NK-92 treated with Interleukin-12 subunit alpha and Interleukin-12 subunit beta, amount 100 ng/mL, for 24 hours (cell line): ENCODE measurements at regions not wholly inside any gene's neighbourhood (a gene's known extent, or its start where the extent isn't known, plus 50 kb on each side); places are given as distances from the start of the nearest gene placed in this dataset.
"Not testable (repeated sequence)": the region's sequence is repeated elsewhere in the genome, so short reads cannot be mapped to it uniquely, and the experiment has no call there.

ENCODE experiments used
- DNase-seq: peaks from one replicate; lab custom pipeline; 2025; lab: John Stamatoyannopoulos, UW

DNA sequence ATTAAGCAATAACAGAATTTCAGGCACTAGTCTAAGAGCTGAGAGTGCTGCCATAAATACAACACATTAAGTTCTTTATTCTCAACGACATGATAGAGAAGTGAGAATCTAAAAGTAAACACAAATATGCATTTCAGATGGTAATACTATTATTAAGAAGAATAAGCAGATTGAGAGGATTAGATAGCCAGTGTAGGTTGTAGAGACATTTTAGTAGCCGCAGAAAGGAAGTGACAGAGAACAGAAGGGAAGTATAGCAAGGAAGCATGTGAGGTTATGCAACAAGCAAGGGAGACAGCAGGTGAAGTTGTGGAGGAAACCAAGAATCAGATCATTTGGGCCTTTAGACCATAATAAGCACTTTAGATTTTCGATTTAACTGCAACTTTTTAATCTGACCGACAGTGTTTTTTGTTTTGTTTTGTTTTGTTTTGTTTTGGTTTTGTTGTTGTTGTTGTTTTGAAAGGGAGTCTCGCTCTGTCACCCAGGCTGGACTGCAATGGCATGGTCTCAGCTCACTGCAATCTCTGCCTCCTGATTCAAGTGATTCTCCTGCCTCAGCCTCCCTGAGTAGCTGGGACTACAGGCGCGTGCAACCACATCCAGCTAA is 737.0 kb upstream of the ADGRB3 start:
- DNase-seq = no peak

DNA sequence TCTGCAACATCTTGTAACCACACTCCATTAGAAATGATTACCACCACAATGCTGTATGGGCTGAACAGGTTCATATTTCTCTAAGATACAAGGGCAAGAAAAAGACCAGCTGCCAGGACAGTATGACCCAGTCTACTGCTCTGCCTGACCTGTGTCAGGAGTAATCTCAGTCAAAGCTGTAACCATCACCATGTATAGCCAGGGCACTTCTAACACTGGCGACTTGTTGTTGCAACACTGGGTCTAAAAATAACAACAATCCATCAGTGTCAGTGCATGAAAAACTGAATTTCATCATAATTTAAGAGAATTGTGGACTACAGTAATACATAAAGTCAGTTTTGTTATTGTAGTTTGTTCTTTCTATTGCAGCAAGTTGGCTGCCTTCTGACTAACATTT is 738.6 kb upstream of the ADGRB3 start:
- DNase-seq = no peak

DNA sequence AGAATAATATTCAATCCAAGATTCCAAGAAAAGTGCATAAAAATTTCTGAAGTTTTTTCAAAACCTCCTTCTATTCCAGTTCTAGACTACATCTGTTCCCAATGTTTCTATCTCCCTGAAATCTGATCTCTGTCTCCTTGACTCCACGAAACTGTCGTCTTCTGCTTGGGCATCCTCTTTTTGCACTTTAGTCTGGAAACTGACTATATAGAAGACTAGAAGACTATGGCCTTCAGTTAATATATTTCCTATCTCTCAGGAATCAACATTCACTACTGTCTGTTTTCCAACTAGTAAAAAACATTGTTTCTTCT is 745.4 kb upstream of the ADGRB3 start:
- DNase-seq = no peak

DNA sequence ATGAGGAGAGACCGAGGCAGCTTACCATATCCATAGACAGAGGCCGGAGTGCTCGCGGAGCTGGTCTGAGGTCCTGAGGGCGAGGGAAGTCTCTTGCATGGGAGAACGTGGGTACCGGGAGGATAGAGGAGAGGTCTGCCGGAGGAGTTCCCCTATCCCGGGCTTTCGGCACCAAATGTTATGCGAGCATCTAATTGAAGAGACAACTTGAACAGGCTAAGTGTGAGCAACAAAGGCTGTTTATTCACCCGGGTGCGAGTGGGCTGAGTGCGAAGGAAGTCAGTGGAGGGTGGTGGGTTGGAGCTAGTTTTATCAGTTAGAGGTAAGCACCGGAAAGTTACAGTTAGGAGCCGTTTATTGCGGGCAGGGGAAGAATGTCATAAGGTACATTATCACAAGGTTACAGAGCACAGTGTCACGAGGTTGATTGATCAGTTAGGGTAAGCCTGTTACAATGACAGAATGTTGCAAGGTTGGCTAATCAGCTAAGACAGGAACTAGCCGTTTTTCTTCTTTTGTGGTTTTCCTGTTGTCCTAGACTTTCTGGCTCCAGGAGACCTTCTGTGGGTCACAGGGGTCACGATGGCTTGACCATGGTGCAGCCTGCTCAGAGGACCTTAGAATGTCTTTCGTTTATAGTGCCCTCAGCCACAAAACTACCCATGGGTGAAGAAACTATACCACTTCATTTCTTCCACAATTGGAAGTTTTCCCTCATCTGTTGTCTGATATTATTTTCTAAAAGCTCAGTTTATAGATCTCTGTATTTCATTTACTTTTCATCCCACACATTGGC is 746.0 kb upstream of the ADGRB3 start:
- DNase-seq = no peak

DNA sequence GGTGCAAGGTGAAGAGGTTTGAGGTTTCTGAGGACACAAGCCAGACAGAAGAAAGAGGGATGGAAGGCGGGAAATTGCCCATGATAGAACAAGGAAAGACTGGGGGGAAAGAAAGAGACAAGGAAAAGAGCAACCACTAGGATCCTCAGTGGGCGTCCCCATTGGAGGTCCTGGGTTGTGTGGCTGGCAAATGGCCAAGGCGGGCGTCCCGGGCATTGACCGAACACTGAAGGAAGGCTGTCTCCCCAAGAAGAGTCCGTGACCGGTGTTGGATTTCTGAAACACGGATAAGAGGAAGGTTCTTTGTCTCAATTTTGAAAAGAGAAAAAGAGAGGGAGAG is 746.6 kb upstream of the ADGRB3 start:
- no peak for DNase-seq

DNA sequence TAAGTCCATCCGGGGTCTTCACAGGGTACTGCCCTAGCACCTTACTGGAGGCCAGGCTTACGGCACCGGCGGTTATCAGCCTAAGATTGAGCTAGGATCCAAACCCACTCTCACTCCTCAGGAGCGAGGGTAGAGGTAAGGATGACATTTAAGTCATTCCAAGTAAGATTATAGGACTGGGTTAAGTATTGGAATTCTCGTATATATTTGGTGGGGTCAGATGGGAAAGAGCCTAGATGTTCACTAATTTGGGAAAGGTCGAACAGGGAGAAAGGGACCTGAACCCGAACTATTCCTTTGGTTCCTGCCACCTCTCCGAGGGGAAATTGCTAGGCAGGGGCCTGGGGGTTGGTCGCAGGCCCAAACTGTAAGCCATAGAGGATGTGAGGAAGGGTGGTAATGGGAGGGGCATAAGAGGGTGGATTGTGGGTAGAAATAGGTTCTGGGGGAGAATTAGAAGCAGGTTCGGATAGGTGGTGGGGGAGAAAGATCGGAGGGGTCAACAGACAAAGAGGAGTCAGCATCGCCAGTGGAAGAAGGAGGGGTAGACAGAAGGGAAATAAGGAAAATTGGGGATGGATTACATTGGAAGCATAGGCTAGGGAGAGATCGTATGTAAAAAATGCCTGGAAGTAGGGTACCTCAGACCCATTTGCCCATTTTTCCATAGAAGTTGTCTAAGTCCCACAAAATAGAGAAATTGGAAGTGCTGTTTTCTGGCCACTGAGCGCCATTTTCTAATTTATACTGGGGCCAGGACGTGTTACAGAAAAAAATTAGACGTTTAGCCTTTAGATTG is 747.1 kb upstream of the ADGRB3 start:
- DNase-seq = no peak

DNA sequence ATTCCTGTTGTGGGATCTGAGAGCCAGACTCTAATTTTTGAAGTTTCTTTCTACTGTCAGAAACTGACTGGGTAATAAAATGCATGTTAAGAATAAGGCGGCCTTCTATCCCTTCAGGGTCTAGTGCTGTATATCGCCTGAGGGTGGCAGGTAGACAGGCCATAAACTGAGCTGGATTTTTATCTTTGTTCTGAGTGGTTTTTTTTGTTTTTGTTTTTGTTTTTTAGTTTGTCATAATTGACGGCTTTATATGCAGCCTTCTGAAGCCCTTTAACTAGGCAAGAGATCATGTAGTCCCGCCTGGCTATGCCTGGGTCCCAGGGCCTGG is 747.7 kb upstream of the ADGRB3 start:
- no peak for DNase-seq

DNA sequence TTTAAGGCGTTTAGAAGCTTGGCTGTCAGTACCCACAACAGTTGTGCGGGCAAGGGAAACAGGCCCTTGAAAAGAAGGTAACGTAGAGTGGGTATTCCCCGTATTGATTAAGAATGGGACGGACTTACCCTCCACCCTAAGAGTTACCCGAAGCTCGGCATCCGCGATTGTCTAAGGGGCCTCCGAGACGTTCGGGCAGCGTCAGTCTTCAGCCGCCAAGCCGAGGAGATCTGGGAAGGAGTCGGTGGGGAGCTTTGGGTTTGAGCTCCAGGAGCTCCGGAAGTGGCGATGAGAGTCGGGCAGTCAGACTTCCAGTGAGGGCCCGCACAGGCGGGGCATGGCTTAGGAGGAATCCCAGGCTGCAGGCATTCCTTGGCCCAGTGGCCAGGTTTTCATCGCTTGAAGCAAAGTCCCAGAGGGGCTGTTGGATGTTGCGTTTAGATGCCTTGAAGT is 748.2 kb upstream of the ADGRB3 start:
- no peak for DNase-seq

DNA sequence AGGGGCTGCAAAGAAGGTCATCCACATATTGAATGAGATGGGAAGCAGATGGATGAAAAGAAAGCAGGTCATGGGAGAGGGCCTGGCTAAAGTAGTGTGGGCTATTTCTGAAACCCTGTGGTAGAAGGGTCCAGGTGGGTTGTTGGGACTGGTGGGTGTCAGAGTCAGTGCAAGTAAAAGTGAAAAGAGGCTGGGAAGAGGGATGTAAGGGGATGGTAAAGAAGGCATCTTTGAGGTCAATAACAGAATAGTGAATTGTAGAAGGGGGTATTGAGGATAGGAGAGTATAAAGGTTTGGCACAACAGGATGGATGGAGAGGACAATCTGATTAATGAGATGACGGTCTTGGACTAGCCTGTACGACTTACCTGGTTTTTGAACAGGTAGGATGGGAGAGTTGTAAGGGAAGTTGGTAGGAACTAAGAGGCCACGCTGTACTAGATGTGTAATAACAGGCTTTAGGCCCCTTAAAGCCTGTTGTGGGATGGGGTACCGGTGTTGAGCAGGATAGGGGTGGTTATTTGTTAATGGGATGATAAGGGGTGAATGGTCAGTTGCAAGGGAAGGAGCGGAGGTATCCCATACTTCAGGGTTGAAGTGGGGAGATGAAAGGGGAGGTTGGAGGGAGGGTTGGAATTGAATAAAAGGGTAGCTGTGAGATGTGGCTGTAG is 748.9 kb upstream of the ADGRB3 start:
- no peak for DNase-seq

DNA sequence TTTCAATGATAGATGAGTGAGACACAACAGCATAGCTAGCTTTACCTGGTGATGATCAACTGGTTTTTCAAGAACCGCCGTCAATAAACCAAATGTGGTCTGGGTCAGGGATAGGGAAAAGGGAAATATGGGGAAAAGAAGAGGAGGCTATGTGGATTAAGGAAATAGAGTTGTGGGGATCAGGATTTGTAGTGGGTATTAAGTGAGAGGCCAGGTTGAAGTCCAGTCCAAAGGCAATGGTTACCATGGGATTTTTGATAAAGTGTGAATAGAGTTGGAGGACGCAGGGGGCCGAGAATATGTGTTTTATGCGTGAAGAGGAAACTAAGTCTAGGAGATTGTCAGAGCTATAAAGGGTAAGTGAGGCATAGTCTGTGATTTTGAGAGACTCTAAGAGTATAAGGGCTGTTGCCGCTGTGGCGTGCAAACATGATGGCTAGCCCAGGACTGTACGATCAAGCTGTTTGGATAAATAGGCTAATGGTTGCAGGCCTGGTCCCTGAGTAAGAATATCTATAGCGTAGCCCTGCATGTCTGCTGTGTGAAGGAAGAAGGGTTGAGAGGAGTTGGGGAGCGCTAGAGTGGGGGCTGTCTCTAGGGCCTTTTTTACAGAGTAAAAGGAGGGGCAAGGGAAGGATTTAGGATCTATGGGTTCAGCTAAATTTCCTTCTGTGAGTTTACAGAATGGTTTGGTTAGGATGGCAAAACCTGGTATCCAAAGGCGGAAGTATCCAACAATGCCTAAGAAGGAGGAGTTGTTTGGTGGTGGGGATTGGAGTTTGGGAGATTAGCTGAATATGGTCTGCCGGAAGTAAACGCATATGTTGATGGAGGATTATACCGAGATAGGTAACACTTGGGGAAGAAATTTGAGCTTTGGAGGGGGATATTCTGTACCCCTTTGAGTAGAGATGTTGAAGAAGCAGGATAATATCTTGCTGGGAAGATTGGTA is 749.7 kb upstream of the ADGRB3 start:
- DNase-seq = no peak

DNA sequence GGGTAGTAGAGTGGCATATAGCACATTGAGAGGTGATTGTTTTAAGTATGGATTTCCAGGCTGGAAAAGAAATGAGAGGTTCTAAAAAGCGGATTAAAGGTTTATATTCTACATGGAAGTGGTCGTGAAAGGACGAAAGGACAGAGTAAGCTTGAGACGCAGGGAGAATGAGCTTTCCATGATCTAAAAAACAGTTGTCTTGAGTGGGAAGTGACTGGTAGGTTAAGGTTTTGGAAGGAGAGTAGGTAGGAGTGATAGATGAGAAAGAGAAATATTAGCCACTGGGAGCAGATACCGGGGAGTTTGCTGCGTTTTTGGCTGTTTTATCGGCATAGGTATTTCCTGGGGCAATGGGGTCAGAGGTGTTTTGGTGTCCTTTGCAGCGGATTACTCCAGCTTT is 750.6 kb upstream of the ADGRB3 start:
- DNase-seq = no peak

DNA sequence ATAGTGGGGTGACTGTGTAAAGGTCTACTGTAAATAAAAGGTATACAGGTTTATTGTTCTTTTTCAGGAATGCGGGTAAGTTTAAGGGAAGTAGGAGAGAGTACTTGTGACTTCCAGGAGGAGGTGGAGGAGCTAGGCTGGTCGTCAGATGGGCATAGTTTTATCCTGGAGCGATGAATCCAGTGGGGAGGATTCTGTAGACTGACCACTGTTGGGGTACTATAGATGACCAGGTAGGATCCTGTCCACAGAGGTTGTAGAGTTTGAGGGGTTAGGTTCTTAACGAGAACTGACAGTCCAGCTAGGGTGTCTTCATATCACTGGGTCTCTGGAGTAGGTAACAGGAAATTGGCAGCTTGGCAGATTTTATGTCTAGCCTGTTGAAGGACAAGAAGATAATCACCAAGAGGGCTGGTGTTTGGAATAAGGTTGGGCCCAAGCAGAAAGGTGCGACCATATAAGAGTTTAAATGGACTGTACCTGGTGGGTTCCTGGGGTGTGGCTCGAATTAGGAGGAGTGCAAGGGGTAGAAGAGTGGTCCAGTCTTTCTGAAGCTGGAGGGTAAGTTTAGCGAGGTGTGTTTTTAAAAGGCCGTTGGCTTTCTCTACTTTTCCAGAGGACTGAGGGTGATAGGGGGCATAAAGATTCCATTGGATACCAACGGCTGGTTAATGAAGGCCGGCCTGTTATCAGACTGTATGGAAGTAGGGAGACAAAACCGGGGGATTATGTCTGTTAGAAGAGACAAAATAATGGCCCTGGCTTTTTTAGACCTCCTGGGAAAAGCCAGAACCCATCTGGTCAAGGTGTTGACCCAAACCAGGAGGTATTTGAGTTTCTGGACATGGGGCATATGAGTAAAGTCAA is 751.3 kb upstream of the ADGRB3 start:
- no peak for DNase-seq

DNA sequence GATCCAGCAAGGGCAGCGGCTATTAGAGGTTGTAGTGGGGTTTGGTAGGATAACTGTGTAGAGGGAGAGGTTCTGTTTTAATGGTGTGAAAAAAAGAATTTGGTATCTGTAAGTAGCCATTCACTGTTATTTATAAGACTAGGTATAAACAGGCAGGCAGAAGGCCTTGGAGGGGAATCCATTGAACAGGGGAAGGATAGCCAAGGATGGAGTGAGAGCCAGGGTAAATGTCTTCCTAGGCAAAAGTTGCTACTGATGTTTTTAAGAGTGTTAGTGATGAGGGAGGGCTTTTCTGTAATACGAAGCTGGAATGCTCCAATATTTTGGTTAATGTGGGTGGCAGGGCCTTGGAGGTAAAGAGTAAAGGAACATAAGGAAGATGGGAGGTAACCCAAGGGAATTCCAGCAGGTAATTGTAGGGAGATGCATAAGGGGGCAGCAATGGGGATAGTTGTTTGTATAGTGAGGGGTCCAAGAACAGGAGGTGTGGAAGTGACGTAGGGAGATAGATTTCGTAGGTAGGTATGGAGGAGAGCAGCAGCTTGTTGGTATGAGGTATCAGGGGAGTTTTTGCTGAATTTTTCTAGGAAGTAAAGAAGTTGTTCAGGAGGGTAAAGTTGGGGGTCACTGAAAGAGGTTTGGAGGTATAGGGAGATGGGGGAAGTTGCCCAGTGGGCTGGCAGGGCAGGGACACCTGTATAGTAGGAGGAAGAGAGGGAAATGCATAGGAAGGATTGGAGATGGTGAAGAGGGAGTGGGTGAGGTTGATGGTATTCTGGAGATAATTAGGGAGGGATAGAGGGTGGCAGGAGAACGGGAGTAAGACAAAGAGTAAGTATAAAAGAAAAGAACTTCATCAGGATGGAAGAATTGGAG is 752.4 kb upstream of the ADGRB3 start:
- no peak for DNase-seq

DNA sequence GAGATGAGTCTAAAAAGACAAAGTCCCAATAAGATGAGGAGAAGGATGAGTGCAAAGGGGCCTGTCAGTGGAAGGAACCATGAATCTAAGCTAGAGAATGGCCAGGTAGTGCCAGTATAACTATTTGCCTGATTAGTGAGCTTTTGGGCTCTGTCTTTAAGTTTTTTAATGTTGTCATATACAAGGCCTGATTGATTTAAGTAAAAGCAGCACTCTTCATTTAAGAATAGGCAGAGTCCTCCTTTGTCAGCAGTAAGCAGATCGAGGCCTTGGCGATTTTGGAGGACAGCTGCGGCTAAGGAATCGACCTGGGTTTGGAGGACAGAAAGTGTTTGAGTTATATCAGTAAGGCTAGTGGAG is 753.4 kb upstream of the ADGRB3 start:
- no peak for DNase-seq

DNA sequence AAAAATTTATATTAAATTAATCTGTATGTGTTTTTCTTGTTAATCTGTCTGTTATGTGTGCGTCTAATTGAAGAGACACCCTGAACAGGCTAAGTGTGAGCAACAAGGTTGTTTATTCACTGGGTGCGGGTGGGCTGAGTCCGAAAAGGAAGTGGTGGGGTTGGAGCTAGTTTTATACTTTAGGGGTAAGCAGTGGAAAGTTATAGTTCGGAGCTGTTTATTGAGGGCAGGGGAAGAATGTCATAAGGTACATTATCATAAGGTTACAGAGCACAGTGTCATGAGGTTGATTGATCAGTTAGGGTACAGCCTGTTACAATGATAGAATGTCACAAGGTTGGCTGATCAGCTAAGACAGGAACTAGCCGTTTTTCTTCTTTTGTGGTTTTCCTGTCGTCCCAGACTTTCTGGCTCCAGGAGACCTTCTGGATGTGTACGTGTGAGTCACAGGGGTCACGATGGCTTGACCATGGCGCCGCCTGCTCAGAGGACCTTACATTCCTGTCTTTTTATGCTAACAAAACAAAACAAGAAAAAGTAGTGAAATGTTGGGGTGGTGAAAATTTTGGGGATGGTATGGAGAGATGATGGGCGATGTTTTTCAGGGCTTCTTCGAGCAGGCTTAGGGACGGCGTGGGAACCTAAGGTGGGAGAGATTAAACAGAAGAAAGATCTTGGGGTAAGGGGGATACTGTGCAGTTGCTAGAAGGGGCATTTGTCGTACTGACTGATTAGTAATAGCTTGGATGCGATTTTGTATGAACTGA is 754.0 kb upstream of the ADGRB3 start:
- DNase-seq = no peak

DNA sequence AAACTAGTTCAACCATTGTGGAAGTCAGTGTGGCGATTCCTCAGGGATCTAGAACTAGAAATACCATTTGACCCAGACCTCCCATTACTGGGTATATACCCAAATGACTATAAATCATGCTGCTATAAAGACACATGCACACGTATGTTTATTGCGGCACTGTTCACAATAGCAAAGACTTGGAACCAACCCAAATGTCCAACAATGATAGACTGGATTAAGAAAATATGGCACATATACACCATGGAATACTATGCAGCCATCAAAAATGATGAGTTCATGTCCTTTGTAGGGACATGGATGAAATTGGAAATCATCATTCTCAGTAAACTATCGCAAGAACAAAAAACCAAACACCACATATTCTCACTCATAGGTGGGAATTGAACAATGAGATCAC is 754.7 kb upstream of the ADGRB3 start:
- DNase-seq = not testable (repeated sequence)

DNA sequence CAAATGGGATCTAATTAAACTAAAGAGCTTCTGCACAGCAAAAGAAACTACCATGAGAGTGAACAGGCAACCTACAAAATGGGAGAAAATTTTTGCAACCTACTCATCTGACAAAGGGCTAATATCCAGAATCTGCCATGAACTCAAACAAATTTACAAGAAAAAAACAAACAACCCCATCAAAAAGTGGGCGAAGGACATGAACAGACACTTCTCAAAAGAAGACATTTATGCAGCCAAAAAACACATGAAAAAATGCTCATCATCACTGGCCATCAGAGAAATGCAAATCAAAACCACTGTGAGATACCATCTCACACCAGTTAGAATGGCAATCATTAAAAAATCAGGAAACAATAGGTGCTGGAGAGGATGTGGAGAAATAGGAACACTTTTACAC is 755.2 kb upstream of the ADGRB3 start:
- DNase-seq = not testable (repeated sequence)

DNA sequence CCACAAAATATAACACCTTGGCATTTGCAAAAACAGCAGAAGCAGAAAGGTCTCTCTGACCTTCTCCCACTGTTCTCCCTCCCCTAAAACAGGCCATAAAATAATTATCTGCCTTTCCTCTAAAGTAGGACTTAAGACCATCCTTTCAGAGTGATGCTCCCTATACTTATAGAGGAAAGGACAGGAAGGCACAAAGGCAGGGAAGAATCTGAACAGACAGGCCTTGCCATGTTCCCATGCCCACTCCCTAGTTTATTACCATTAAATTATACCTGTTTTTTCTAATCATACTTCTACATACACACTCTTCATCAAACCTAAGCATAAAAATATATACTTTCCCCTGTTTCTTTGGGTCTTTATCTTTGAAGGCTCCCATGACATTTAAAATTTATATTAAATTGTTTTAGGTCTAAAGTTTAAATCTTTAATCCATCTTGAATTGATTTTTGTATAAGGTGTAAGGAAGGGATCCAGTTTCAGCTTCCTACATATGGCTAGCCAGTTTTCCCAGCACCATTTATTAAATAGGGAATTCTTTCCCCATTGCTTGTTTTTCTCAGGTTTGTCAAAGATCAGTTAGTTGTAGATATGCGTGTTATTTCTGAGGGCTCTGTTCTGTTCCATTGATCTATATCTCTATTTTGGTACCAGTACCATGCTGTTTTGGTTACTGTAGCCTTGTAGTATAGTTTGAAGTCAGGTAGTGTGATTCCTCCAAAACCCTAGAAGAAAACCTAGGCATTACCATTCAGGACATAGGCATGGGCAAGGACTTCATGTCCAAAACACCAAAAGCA is 755.8 kb upstream of the ADGRB3 start:
- not testable (repeated sequence) for DNase-seq
